Hindlimb muscle (tissue), 1 donor: ENCODE measurements at regions not wholly inside any gene's neighbourhood (a gene's known extent, or its start where the extent isn't known, plus 50 kb on each side); places are given as distances from the start of the nearest gene placed in this dataset.
A peak's percentile ranks its signal among the peaks of the same experiment; 100 is the strongest.
"Not testable (repeated sequence)": the region's sequence is repeated elsewhere in the genome, so short reads cannot be mapped to it uniquely, and the experiment has no call there.

Experiments
- DNase-seq: peaks from one replicate; pipeline ENCODE4 v3.0.0-alpha.2; 2013

GRCh38 chr20:16801919-16802651, 53.9 kb downstream of the OTOR start:
- DNase-seq: peak; percentile 25

DNA sequence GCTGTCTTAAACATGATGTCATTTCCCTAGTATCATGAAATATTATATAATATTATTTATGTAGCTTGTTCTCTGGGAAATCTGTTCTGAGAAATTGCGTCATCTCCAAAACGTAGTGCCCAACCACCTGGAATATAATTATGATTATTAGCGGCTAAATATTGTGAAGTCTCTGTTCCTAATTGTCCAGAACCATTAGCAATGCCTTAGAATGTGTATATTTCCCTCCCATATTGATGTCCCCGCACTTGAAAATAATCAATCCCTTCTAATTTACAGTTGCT, 54.4 kb downstream of the OTOR start:
- DNase-seq: no peak

DNA sequence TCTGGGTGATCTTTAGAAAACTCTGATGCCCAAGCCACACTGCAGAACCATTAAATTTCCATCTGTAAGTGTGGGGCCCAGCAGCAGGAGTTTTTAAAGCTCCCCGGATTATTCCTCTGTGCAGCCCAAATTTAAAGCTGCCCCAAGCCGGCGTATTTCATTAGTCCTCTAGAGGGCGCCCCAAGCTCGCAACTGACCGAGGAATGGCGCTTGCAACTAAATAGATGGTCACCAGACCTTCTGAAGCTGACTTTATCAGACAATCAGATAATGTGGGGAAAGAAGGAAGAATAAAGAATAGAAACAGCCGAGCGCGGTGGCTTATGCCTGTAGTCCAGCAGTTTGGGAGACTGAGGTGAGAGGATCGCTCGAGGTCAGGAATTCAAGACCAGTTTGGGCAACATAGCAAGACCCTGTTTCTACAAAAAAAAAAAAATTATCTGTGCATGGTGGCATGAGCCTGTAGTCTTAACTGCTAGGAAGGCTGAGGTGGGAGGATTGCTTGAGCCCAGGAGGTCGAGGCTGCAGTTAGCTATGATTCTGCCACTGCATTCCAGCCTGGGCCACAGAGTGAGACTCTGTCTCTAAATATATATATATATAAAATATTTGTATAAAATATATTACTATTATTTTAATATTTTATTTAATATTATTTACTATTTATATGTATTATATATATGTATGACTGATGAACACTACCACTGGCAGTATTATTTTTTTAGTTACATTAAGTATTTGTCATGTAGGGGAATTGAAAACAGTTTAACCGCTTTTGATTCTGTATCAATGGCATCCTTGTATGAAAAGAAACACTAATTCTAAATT, 56.0 kb downstream of the OTOR start:
- peak; percentile 35 for DNase-seq

DNA sequence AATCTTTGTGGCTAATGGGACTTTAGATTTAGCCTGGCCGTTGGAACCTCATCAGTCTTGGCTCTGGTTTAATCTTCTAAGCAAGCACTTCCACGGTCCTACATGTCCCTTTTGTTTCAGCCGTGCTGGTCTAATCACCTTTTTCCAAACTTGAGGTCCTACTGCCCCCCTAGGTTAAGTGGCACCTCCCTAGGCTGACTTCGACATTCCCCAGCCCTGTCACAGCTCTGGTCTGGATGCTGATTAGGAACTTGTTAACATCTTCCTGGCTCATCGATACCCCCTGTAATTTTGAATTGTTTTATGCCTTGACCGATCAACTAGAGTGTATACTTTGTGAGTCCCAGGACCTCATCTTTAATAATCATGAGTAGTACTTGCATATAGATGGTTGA, 56.6 kb downstream of the OTOR start:
- no peak for DNase-seq

DNA sequence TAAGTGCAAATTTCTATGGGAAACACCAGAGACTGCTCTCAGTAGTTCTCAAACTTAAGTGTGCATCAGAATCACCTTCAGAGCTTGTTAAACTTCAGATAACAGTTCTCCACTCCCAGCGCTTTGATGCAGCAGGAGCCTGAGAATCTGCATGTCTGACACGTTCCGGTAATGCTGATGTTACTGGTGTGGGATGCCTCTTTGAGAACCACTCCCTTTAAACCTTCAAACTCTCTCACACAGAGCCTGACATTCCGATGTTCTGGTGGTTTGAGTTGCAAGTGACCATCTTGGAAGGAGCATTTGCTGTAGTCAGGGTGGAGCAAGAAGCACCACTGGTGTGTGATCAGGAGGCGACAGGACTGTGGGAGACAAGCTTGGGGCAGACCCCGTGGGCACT, 57.9 kb downstream of the OTOR start:
- DNase-seq: no peak

DNA sequence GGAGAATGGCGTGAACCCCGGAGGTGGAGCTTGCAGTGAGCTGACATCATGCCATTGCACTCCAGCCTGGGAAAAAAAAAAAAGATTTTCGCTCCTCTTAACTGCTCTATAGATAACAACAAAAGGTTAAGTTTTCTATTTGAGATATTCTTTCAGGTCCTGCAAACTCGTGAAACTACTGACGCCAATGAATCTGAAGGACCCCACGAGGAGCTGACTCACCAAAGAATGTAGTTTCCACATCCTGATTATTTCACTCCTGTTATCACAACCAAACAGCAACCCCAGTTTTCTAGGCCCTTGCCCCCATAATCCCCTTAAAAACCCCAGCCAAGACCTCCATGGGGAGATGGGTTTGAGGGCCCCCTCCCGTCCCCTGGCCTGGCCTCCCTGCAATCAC, 58.7 kb downstream of the OTOR start:
- no peak for DNase-seq

- no peak for DNase-seq
These were observed 60.6 kb downstream of the OTOR start for GRCh38 chr20:16808796-16809195.

DNA sequence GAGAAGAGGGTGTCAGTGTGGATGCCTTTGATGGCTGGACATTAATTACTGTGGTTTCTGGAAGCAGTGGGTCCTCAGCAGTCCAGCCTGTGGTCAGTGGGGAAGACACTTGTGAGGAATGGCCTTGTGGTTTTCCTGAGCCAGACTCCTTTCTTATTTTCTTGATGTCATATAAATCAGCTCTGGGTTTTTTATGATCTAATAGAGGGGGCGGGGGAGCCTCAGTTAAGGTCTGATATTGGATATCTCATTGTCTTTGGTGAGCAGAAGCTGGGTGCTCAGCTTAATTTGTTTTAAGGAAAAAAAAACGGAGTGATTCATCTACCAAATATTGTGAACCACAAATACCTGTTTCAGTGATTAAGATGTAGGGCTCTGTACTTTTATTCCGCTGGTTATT, 62.1 kb downstream of the OTOR start:
- no peak for DNase-seq

DNA sequence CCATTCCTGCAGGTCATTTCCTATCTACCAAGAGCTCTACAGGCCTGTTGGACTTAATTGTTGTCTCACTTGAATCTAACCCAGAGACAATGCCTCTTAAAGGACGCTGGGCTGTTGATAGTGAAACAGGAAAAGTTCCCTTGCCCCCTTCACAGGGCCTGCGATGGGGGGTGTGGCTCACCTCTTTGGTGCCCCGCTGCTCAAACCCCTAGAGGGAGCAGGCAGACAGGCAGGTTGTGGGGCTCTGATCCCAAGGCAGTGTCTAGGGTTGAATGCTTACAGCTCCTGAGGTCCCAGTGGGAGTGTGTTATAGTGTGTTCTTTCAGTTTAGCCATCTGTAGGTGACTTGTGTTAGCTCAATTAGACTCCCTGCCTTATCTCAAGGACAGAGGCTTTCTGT, 68.0 kb downstream of the OTOR start:
- DNase-seq: no peak

DNA sequence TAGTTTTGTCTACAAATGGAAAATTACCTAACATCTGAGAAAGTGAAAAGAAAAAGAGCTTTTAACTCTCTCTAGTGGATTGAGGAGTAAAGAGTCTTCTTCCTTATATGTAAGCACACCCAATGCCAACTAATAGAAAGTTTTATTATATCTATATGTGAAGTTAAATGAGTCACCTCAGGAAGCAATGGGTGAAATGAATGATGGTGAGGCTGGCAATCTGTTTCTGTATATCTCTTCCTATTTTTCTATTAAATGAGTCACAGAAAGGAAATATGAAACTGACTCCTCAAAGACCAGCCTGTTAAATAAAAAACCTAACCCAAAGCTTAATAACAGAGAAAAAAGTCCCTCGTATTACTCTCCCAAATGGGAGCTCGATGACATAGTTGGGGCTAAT, 71.3 kb downstream of the OTOR start:
- DNase-seq: no peak

DNA sequence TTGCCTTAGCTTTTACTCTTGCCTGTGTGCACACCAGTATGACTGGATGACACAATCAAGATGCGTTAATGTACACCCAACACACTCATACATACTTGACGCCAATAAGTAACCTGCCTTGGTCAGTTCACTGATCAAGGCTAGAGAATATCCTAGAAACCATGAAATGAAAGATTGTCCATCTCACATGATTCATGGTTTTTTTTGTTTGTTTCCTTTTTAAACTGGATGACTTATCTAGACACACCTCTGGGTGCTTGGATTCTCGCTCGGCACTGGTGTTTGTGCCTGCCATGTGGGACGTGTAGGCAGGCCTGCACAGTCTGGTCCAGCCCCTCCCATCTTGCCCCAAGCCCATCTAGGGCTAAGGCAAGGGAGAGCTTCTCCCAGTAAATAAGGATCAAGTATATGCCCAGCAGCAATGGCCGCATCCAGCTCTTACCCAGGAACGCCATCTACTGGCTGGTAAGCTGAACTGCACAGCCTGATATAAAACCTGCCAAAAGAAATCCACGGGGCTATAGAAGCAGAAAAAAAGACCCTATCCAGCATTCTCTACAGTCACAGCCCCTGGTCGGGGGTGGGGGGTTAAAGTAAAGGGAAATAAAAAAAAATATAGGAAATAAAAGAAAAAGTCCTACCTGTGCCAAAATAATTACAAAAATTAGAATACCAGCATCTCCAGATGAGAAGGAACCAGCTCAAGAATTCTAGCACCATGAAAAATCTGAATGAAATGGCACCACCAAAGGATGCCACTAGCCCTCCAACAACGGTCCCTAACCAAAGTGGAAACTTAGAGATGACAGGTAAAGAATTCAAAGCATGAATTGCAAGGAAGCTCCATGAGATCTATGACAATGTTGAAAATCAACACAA, 73.3 kb downstream of the OTOR start:
- DNase-seq: no peak

DNA sequence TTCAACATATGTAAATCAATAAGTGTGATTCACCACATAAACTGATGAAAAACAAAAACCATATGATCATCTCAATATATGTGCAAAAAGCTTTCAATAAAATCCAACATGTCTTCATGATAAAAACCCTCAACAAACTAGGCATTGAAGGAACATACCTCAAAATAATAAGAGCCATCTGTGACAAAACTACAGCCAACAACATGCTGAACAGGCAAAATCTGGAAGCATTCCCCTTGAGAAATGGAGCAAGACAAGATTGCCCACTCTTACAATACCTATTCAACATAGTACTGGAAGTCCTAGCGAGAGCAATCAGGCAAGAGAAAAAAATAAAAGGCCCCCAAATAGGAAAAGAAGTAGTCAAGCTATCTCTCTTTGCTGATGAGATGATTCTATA, 76.5 kb downstream of the OTOR start:
- DNase-seq: no peak

GRCh38 chr20:16828666-16829305, 80.6 kb downstream of the OTOR start:
- DNase-seq: no peak

- not testable (repeated sequence) for DNase-seq
These were observed 87.5 kb downstream of the OTOR start for GRCh38 chr20:16835690-16836089.

DNA sequence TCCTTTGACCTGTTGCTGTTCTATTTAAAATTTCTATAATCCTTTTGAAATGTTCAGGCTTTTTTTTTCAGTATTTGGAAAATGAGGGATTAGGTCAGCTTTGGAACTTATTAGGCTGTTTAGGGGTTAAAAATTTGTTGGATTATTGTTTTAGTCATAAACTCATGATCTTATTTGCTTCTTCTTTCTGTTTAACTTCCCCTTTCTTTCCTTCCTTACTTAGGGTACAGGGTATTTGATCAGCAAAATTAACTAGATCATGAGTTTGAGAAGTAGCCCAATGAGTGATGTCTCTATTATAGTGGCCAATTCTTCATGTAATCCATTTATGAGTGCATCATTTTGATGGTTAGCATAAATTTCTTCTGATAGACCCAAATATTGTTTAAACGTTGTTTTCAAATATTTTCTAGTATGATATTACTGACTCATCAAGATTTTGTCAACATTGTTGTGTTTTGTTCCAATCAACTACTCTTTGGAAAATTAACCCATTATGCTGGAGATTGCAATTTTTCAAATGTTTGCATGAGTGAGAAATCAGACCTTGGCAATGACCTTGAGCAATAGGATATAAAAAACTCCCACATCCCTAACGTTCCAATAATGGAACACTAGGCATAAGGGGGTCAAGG, 94.4 kb downstream of the OTOR start:
- DNase-seq: no peak

GRCh38 chr20:16844406-16844805, 96.2 kb downstream of the OTOR start:
- DNase-seq: no peak

GRCh38 chr20:16846006-16846405, 97.8 kb downstream of the OTOR start:
- no peak for DNase-seq

GRCh38 chr20:16848061-16848460, 99.9 kb downstream of the OTOR start:
- DNase-seq: no peak

- DNase-seq: no peak
These were observed 100.4 kb downstream of the OTOR start for GRCh38 chr20:16848526-16848925.

DNA sequence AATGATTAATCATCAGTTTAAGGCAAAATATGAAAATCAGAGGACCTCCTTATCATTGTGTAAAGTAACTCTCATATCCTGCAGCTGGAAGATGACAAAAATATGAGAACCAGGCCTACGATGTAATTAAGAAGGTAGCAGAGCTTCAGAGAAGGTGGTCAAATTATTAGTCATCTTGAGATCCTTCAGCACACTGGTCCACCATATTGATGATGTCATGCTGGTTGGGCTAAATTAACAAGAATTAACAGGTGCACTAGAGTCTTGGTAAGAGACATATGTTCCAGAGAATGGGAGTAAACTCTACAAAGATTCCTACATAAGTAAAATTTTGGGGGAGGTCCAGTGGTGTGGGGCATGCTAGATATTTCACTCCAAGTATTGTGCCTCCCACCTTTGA, 112.8 kb downstream of the OTOR start:
- no peak for DNase-seq

DNA sequence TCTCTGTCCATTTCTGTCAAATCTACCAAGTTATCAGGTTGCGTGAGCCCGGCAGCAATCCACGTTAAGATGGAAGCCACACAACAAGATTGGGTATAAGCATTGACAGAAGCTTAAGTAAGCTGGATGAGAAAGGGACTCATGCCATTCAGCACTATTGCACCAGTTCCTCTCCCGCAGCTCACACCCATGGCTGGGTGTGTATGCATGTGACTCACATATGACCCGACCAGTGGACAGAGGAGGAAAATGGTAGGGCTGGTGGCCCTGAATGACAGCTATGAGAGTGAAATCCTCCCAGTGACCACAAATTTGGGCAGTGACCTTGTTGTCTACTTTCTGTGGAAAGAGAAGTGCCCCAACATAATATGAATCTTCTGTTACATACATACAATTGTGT, 113.5 kb downstream of the OTOR start:
- no peak for DNase-seq

DNA sequence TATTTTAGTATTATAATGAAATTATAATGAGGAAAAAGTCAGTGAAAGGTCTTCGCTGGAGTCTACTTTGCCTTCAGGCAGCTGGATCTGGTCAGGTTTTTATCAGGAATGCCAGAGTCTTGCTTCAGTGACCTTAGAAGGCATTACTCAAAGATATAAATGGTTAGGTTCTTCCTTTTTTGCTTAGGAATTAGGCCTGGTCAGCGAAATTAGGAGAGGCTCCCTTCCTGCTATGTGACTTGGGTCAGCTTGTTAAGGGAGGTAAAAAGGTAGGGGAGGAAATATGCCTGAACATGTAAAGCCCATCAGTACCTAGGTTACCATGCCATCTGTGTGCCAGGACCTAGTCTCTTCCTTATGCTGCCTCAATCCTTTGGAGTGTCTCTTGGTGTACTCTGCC, 115.1 kb downstream of the OTOR start:
- no peak for DNase-seq
